ENCODE measurements at regions not wholly inside any gene's neighbourhood (a gene's known extent, or its start where the extent isn't known, plus 50 kb on each side); places are given as distances from the start of the nearest gene placed in this dataset.

DNA sequence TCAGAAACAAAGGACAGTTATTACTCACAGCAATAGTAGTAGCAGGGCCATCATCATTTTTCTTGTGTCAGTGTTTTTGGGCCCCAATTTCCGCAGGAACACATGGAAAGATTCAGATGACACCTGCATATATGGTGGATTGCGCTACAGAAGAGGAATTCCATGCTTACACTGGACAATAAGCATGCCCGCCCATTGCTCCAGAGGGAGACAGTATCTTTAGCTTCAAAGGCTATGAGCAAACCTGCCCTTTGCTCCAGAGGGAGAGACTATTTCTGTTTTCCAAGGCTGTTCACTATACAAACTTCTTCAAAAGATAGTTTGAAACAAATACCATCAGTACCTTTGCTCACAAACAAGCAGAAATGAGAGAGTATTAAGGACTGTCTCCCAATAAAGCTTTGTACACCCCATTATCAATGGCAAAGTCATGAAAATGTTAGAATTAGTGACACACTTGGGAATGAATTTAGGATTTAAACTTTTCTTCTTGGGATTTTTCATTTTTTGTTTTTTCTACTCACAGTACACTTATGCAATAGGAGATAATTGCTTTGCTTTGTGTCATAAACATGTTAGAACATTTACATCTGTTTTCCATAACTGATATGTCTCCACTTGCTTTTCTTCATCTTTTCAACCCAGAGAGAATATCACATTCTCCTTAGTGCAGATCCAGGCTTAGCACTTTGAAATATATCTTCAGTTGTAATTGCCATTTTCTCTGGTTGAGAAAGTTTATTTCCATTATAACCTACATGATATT is 564.5 kb upstream of the ZNF717 start:
- DNase-seq (ENCODE audit: low spot score) = no peak
- Mint-ChIP-seq H3K27ac (no peak overlapping the region), H3K27me3 (ENCODE audit: low read depth) (no peaks in the 10 kb centered on the region), H3K4me3 (ENCODE audit: low read depth) (no peak overlapping the region), H3K36me3 (ENCODE audit: low read depth) (no peaks in the 10 kb centered on the region), H3K9me3 (peaks cover 29% of the 10 kb centered on the region), H3K4me1 (ENCODE audit: low read depth) (no peaks in the 10 kb centered on the region)
- intact Hi-C loops (cut with micrococcal nuclease) = no loop called here

DNA sequence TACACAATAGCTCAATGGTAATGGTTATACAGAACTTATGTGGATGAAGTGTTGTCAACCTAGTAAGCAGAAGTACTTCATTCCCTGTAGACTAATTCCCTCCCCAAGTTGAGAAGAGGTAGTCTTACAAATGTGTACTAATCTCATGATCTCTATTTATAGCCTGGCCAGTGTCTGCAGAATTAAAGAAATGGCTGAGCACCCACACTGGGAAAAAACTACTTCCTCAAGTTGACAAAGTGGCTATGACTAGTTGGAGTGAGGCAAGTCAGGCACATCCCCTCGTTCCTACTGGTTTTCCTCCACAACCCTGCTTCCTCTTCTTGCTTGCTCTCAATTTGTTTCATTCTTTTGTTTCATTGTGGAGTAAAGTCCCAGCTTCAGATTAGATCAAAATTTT is 566.7 kb upstream of the ZNF717 start:
- Mint-ChIP-seq H3K27me3 (ENCODE audit: low read depth) (no peaks in the 10 kb centered on the region), H3K27ac (no peak overlapping the region), H3K9me3 (peaks cover 31% of the 10 kb centered on the region), H3K36me3 (ENCODE audit: low read depth) (no peaks in the 10 kb centered on the region), H3K4me3 (ENCODE audit: low read depth) (no peak overlapping the region), H3K4me1 (ENCODE audit: low read depth) (no peaks in the 10 kb centered on the region)
- no peak for DNase-seq (ENCODE audit: low spot score)
- intact Hi-C loops (cut with micrococcal nuclease) = no loop called here

DNA sequence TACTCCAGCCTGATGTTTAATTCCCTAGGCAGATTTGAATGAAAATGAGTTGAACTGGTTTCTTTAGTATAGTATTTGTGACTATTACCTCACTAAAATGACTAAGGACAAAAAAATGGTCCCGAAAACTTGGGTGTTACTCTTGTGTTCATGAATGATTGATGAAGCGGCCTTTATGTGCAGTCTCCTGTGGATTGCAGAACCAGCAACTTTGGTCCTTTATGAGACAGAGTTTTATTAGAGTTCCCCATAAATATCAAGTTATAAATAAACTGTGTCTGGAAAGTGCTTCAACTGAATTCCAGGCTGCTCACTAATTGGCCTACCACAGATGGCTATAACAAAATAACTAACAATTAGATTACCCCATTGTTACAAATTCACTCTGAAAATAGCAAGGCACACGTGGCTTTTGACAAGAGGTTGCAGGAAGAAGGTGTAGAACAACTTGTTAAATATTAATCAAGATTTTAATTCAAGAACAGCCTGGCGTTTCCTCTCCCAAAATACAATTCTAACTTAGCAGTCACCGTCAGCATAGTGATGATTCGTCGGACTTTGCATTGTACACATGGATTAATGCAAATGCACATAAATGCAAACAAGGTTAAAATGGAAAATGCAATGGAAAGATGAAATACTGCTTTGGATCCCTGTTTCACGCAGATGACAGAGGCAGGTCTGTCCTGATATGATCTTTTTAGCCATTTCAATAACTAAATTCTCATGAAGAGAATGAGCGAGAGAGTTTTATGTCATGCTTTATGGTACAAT is 567.3 kb upstream of the ZNF717 start:
- Mint-ChIP-seq H3K27ac (no peak overlapping the region), H3K4me3 (ENCODE audit: low read depth) (no peak overlapping the region), H3K4me1 (ENCODE audit: low read depth) (no peaks in the 10 kb centered on the region), H3K9me3 (peaks cover 31% of the 10 kb centered on the region), H3K27me3 (ENCODE audit: low read depth) (no peaks in the 10 kb centered on the region), H3K36me3 (ENCODE audit: low read depth) (no peaks in the 10 kb centered on the region)
- no peak for DNase-seq (ENCODE audit: low spot score)
- intact Hi-C loops (cut with micrococcal nuclease) = no loop called here

DNA sequence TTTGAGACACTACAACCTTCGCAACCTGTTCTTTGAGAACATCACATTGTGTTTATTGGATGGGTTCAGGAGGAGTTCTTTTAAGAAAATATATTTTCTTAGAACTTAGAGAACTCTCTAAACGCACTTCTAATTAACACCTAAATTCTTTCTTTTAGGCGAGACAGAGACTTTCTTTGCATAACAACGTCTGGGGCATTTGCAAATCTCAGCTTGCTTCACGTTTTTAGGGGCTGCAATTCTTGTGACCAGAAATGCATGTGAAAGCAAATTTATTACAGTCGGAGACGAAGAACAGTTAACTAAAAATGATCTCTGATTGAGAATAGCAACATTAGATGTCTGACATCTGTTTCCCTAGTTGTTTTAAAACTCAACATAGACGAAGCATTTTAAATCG is 568.3 kb upstream of the ZNF717 start:
- no peaks in the 10 kb centered on the region for H3K27me3 Mint-ChIP-seq (ENCODE audit: low read depth)
- intact Hi-C loops (cut with micrococcal nuclease) = no loop called here

DNA sequence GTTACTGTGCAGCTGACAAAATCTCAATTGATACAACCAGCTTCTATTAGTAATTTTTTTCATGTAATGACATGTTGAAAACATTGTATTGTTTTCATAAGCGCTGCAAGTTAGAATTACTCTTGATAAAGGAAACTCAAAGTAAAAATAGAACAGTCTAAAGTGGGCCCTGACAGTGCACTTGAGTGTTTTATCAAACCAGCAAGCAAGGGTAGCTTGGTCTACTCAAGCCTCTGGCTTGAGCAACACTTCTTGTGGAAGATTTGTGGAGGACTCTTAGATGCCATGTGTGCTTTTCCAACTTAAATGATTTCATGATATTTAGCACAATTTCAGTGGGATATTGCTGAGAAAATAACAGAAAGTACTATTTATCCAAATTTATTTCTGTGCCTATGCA is 575.7 kb upstream of the ZNF717 start:
- no peaks in the 10 kb centered on the region for H3K4me1 Mint-ChIP-seq (ENCODE audit: low read depth)
- DNase-seq (ENCODE audit: low spot score) = no peak
- no peaks in the 10 kb centered on the region for H3K36me3 Mint-ChIP-seq (ENCODE audit: low read depth)
- no peak overlapping the region for H3K4me3 Mint-ChIP-seq (ENCODE audit: low read depth)
- no peaks in the 10 kb centered on the region for H3K27me3 Mint-ChIP-seq (ENCODE audit: low read depth)
- intact Hi-C loops (cut with micrococcal nuclease) = no loop called here
- H3K27ac Mint-ChIP-seq = no peak overlapping the region
- H3K9me3 Mint-ChIP-seq = peaks cover 35% of the 10 kb centered on the region

More for the DNA sequence above, 568.3 kb upstream of the ZNF717 start:
- H3K4me1 Mint-ChIP-seq (ENCODE audit: low read depth) = no peaks in the 10 kb centered on the region
- DNase-seq (ENCODE audit: low spot score) = no peak
- no peak overlapping the region for H3K27ac Mint-ChIP-seq
- peaks cover 31% of the 10 kb centered on the region for H3K9me3 Mint-ChIP-seq
- no peak overlapping the region for H3K4me3 Mint-ChIP-seq (ENCODE audit: low read depth)
- H3K36me3 Mint-ChIP-seq (ENCODE audit: low read depth) = no peaks in the 10 kb centered on the region

DNA sequence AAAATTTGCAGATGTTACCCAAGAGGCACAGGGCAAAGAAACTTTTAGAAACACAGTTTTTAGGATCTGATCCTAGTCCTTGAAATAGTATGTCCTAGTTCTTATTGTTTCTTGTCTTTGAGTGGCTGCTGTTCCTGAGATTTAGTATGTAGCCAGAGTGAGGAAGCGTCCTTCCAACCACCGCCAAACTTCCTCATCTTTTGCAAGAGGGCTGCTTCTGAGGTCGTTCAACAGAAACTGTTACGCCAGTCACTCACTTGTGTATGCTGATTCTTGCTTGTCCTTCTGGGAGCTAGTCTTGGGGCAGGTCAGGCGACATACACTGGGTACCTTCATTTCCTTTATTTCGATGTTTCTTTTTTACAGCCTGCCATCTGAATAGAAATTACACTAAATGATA is 577.3 kb upstream of the ZNF717 start:
- Mint-ChIP-seq H3K4me1 (ENCODE audit: low read depth) (no peaks in the 10 kb centered on the region), H3K27ac (no peak overlapping the region), H3K36me3 (ENCODE audit: low read depth) (no peaks in the 10 kb centered on the region), H3K9me3 (peaks cover 33% of the 10 kb centered on the region), H3K4me3 (ENCODE audit: low read depth) (no peak overlapping the region), H3K27me3 (ENCODE audit: low read depth) (no peaks in the 10 kb centered on the region)
- no peak for DNase-seq (ENCODE audit: low spot score)
- intact Hi-C loops (cut with micrococcal nuclease) = no loop called here

DNA sequence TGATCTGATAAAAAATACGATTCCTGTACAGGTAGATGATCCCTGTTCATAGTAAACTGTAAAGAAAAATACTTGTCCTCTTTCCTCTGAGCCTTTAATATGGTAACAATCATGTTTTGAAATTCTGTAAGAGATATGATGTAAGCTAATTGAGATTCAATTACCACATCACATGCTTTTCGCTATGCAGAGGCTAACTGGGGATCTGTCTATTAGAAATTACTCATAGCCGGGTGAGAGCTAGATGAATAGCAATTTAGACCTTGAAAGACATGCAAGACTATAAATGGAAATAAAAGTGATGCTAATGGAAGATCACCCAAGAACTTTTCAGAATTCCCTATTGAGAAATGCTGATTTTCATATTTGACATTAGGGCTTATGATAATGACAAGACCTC is 579.9 kb upstream of the ZNF717 start:
- Mint-ChIP-seq H3K27ac (no peak overlapping the region), H3K9me3 (peaks cover 27% of the 10 kb centered on the region), H3K36me3 (ENCODE audit: low read depth) (no peaks in the 10 kb centered on the region), H3K4me1 (ENCODE audit: low read depth) (no peaks in the 10 kb centered on the region), H3K27me3 (ENCODE audit: low read depth) (no peaks in the 10 kb centered on the region), H3K4me3 (ENCODE audit: low read depth) (no peak overlapping the region)
- no peak for DNase-seq (ENCODE audit: low spot score)
- intact Hi-C loops (cut with micrococcal nuclease) = no loop called here

DNA sequence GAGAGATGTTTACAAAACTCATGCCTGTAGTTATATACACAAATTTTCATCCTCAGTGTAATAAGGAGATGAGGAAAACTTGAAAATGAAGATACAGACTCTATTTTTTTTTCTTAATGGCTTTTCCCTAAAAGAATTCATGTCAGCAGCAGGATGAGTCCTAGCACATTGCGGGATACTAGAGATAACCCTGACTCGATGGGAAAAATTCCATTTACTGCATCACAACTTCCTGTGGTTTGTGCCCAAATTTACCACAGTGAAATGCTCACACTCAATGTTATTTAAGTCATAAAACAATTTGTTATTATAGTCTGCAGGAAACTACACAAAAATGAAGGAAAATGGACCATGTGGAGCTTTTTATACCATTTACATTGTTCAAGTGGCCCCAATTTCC is 581.9 kb upstream of the ZNF717 start:
- H3K27me3 Mint-ChIP-seq (ENCODE audit: low read depth) = no peaks in the 10 kb centered on the region
- H3K36me3 Mint-ChIP-seq (ENCODE audit: low read depth) = no peaks in the 10 kb centered on the region
- H3K9me3 Mint-ChIP-seq = peaks cover 33% of the 10 kb centered on the region
- DNase-seq (ENCODE audit: low spot score) = no peak
- intact Hi-C loops (cut with micrococcal nuclease) = no loop called here
- no peak overlapping the region for H3K4me3 Mint-ChIP-seq (ENCODE audit: low read depth)
- H3K4me1 Mint-ChIP-seq (ENCODE audit: low read depth) = no peaks in the 10 kb centered on the region
- no peak overlapping the region for H3K27ac Mint-ChIP-seq

DNA sequence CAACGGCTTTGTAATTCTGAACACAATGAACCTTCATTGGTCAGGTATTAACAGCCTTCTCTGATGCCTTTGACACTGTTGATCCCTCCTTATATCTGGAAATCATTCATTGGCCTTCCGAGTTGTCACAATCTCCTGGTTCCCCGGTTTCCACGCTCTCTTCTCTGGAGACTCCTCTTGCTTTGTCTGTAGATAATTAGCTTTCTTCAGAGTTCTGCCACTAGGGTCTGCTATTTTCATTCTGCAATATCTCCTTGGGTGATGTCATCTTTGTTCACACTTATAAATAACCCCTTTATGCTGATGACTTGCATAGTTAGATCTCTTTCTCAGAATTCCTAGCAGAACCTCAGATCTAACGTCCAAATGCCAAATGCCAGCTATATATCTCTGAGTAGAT is 583.8 kb upstream of the ZNF717 start:
- intact Hi-C loops (cut with micrococcal nuclease) = no loop called here
- Mint-ChIP-seq H3K36me3 (ENCODE audit: low read depth) (no peaks in the 10 kb centered on the region), H3K27me3 (ENCODE audit: low read depth) (no peaks in the 10 kb centered on the region), H3K27ac (no peak overlapping the region), H3K9me3 (peaks cover 36% of the 10 kb centered on the region), H3K4me1 (ENCODE audit: low read depth) (no peaks in the 10 kb centered on the region), H3K4me3 (ENCODE audit: low read depth) (no peak overlapping the region)
- DNase-seq (ENCODE audit: low spot score) = no peak

DNA sequence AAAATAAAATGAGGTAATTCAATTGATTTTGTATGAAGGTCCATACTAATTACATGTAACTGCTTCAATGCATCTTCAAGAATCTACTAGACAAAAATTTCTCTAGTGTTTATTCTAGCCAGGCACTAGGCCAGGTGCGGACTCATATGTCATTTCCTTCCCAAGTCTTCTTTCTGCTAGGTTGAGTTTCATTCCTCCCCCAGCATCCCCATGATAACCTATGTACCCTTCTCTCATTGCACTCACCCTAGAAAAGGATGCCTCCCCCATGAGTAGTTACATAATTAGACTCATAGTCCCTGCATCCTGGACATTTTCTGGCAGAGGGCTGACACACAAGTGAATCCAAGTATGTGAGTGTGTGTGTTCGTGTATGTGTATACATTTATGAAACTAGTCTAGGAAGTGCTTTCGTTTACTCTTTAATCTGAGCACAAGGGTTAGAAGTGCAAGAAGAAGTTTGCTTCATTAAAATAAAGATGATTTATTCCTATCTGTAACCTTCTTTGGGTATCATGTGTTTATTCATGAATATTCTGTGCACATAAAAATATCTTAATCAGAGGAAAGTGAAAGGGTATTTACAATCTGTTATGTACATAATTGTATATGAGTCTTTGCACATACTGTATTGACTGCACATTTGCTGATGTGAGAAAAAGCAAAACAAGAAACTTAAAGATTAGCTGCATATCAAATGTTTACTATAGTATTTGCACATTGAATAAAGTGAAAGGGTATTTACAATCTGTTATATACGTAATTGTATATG is 585.6 kb upstream of the ZNF717 start:
- H3K4me3 Mint-ChIP-seq (ENCODE audit: low read depth) = no peak overlapping the region
- H3K36me3 Mint-ChIP-seq (ENCODE audit: low read depth) = no peaks in the 10 kb centered on the region
- H3K27ac Mint-ChIP-seq = no peak overlapping the region
- no peaks in the 10 kb centered on the region for H3K27me3 Mint-ChIP-seq (ENCODE audit: low read depth)
- intact Hi-C loops (cut with micrococcal nuclease) = no loop called here
- H3K9me3 Mint-ChIP-seq = peaks cover 36% of the 10 kb centered on the region
- no peak for DNase-seq (ENCODE audit: low spot score)
- H3K4me1 Mint-ChIP-seq (ENCODE audit: low read depth) = no peaks in the 10 kb centered on the region

DNA sequence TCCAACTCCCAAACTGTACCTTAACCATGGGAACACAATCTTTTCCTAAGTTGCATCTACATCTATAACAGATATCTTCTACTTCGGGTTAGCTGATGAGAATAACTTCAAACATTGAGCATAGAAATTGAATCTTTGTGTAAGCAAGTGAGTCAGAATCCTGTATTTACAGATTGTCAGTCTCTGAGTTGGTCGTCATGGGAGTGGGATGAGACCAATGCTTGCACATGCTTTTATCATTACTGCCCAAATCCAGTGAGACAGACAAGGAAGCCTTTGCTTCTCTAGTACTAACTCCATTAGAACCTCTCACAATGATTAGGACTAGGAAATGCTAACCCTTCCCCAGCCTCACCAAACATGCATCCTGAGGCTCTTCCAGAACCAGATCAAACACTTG is 587.1 kb upstream of the ZNF717 start:
- no peaks in the 10 kb centered on the region for H3K27me3 Mint-ChIP-seq (ENCODE audit: low read depth)
- peaks cover 44% of the 10 kb centered on the region for H3K9me3 Mint-ChIP-seq
- no peaks in the 10 kb centered on the region for H3K36me3 Mint-ChIP-seq (ENCODE audit: low read depth)
- no peaks in the 10 kb centered on the region for H3K4me1 Mint-ChIP-seq (ENCODE audit: low read depth)
- intact Hi-C loops (cut with micrococcal nuclease) = no loop called here
- DNase-seq (ENCODE audit: low spot score) = no peak
- no peak overlapping the region for H3K27ac Mint-ChIP-seq
- no peak overlapping the region for H3K4me3 Mint-ChIP-seq (ENCODE audit: low read depth)

DNA sequence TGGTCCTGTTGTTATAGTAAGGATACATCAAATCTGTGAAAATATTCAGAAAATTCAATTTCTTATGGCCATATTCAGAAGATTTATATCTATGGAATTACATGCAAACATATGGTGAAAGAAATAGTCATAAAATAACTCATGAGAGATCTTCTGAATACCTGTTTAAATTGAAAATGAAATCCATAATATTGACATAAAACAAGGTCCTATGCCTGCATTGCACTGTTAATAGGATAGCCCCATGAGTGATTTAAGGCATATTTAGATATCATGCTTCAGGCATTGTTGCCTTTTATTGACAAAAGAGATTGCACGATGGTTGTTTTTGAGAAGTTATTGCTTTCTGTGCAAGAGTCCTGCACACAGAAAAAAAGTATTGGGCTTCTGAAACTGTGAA is 591.7 kb upstream of the ZNF717 start:
- intact Hi-C loops (cut with micrococcal nuclease) = no loop called here
- Mint-ChIP-seq H3K27ac (no peak overlapping the region), H3K9me3 (peaks cover 51% of the 10 kb centered on the region), H3K36me3 (ENCODE audit: low read depth) (no peaks in the 10 kb centered on the region), H3K4me1 (ENCODE audit: low read depth) (no peaks in the 10 kb centered on the region), H3K27me3 (ENCODE audit: low read depth) (no peaks in the 10 kb centered on the region), H3K4me3 (ENCODE audit: low read depth) (no peak overlapping the region)
- no peak for DNase-seq (ENCODE audit: low spot score)

DNA sequence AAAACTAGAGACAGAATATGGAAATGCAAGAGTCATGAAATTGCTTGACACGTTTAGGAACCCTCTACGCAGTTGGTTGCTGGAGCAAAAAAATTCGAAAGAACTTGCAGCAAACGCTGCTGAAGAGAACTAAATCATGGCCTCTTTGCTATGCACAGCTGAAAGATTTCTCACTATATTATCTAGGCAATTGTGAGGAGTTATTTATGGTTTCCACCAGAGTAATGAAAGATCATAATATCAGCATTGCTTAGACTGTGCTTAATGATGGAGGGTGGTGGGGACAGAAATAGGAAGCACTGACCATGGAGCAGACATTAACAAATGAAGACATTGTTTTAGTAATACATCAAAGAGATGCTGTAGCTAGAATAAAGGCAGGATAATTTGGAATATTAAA is 593.4 kb upstream of the ZNF717 start:
- Mint-ChIP-seq H3K36me3 (ENCODE audit: low read depth) (no peaks in the 10 kb centered on the region), H3K4me1 (ENCODE audit: low read depth) (no peaks in the 10 kb centered on the region), H3K27me3 (ENCODE audit: low read depth) (no peaks in the 10 kb centered on the region), H3K27ac (no peak overlapping the region), H3K4me3 (ENCODE audit: low read depth) (no peak overlapping the region), H3K9me3 (peaks cover 46% of the 10 kb centered on the region)
- DNase-seq (ENCODE audit: low spot score) = no peak
- intact Hi-C loops (cut with micrococcal nuclease) = no loop called here
